ENCODE measurements at regions not wholly inside any gene's neighbourhood (a gene's known extent, or its start where the extent isn't known, plus 50 kb on each side); places are given as distances from the start of the nearest gene placed in this dataset.
"Not testable (repeated sequence)": the region's sequence is repeated elsewhere in the genome, so short reads cannot be mapped to it uniquely, and the experiment has no call there.

- Mint-ChIP-seq H3K4me1 (ENCODE audit: low read depth) (peaks cover 51% of the 10 kb centered on the region), H3K36me3 (ENCODE audit: low read depth) (peaks cover 34% of the 10 kb centered on the region), H3K27me3 (ENCODE audit: insufficient read depth) (no peaks in the 10 kb centered on the region), H3K27ac (peak overlapping the region; percentile 18), H3K9me3 (peaks cover 51% of the 10 kb centered on the region), H3K4me3 (peak overlapping the region; percentile 41)
- peak; percentile 34 for DNase-seq (ENCODE audit: low spot score)
- intact Hi-C loops (cut with micrococcal nuclease): loop anchor here (1.0 to 2.0 kb wide), 3 partner anchors 21 to 93 kb away; no protein-coding TSS in a partner anchor
Measured at GRCh38 chr6:144675231-144675861, 390.2 kb downstream of the UTRN start.

- H3K27ac Mint-ChIP-seq: not testable (repeated sequence)
Measured at GRCh38 chr6:144676310-144676709, 391.2 kb downstream of the UTRN start.

GRCh38 chr6:144677263-144677662, 392.1 kb downstream of the UTRN start:
- peaks cover 35% of the 10 kb centered on the region for H3K36me3 Mint-ChIP-seq (ENCODE audit: low read depth)
- H3K4me3 Mint-ChIP-seq; DNase-seq (ENCODE audit: low spot score); H3K27ac Mint-ChIP-seq; intact Hi-C loops (cut with micrococcal nuclease); H3K27me3 Mint-ChIP-seq (ENCODE audit: insufficient read depth): not testable (repeated sequence)
- H3K9me3 Mint-ChIP-seq: peaks cover 33% of the 10 kb centered on the region
- peaks cover 32% of the 10 kb centered on the region for H3K4me1 Mint-ChIP-seq (ENCODE audit: low read depth)

More at GRCh38 chr6:144676310-144676709, 391.2 kb downstream of the UTRN start:
- H3K27me3 Mint-ChIP-seq (ENCODE audit: insufficient read depth); H3K4me3 Mint-ChIP-seq; intact Hi-C loops (cut with micrococcal nuclease); DNase-seq (ENCODE audit: low spot score): not testable (repeated sequence)
- Mint-ChIP-seq H3K4me1 (ENCODE audit: low read depth) (peaks cover 41% of the 10 kb centered on the region), H3K9me3 (peaks cover 42% of the 10 kb centered on the region), H3K36me3 (ENCODE audit: low read depth) (peaks cover 38% of the 10 kb centered on the region)

- Mint-ChIP-seq H3K36me3 (ENCODE audit: low read depth) (peaks cover 33% of the 10 kb centered on the region), H3K9me3 (peaks cover 20% of the 10 kb centered on the region), H3K27me3 (ENCODE audit: insufficient read depth) (no peaks in the 10 kb centered on the region), H3K27ac (no peak overlapping the region), H3K4me3 (no peak overlapping the region), H3K4me1 (ENCODE audit: low read depth) (peaks cover 17% of the 10 kb centered on the region)
- intact Hi-C loops (cut with micrococcal nuclease): no loop called here
- DNase-seq (ENCODE audit: low spot score): no peak
Measured at GRCh38 chr6:144678844-144679243, 393.7 kb downstream of the UTRN start.

GRCh38 chr6:144681334-144681733, 396.2 kb downstream of the UTRN start:
- peaks cover 38% of the 10 kb centered on the region for H3K36me3 Mint-ChIP-seq (ENCODE audit: low read depth)
- peaks cover 15% of the 10 kb centered on the region for H3K9me3 Mint-ChIP-seq

GRCh38 chr6:144683216-144684070, 398.3 kb downstream of the UTRN start:
- DNase-seq (ENCODE audit: low spot score): no peak
- Mint-ChIP-seq H3K4me1 (ENCODE audit: low read depth) (peaks cover 3% of the 10 kb centered on the region), H3K9me3 (peaks cover 27% of the 10 kb centered on the region), H3K27me3 (ENCODE audit: insufficient read depth) (no peaks in the 10 kb centered on the region), H3K27ac (peak overlapping the region; percentile 27), H3K36me3 (ENCODE audit: low read depth) (peaks cover 44% of the 10 kb centered on the region), H3K4me3 (no peak overlapping the region)
- intact Hi-C loops (cut with micrococcal nuclease): no loop called here

More at GRCh38 chr6:144681334-144681733, 396.2 kb downstream of the UTRN start:
- DNase-seq (ENCODE audit: low spot score): no peak
- no peak overlapping the region for H3K27ac Mint-ChIP-seq
- H3K4me1 Mint-ChIP-seq (ENCODE audit: low read depth): peaks cover 3% of the 10 kb centered on the region
- no peaks in the 10 kb centered on the region for H3K27me3 Mint-ChIP-seq (ENCODE audit: insufficient read depth)
- intact Hi-C loops (cut with micrococcal nuclease): no loop called here
- no peak overlapping the region for H3K4me3 Mint-ChIP-seq

- Mint-ChIP-seq H3K27ac (no peak overlapping the region), H3K36me3 (ENCODE audit: low read depth) (peaks cover 37% of the 10 kb centered on the region), H3K9me3 (peaks cover 35% of the 10 kb centered on the region), H3K4me3 (no peak overlapping the region), H3K4me1 (ENCODE audit: low read depth) (no peaks in the 10 kb centered on the region), H3K27me3 (ENCODE audit: insufficient read depth) (no peaks in the 10 kb centered on the region)
- intact Hi-C loops (cut with micrococcal nuclease): loop anchor here (5.0 kb wide), 1 partner anchor 39 kb away; no protein-coding TSS in a partner anchor
- no peak for DNase-seq (ENCODE audit: low spot score)
Measured at GRCh38 chr6:144688713-144689112, 403.6 kb downstream of the UTRN start.

GRCh38 chr6:144689503-144690040, 404.4 kb downstream of the UTRN start:
- no peak overlapping the region for H3K4me3 Mint-ChIP-seq
- intact Hi-C loops (cut with micrococcal nuclease): loop anchor here (5.0 kb wide), 1 partner anchor 38 kb away; no protein-coding TSS in a partner anchor
- H3K4me1 Mint-ChIP-seq (ENCODE audit: low read depth): no peaks in the 10 kb centered on the region
- H3K9me3 Mint-ChIP-seq: peaks cover 35% of the 10 kb centered on the region
- no peak overlapping the region for H3K27ac Mint-ChIP-seq
- H3K27me3 Mint-ChIP-seq (ENCODE audit: insufficient read depth): no peaks in the 10 kb centered on the region
- DNase-seq (ENCODE audit: low spot score): no peak
- H3K36me3 Mint-ChIP-seq (ENCODE audit: low read depth): peaks cover 34% of the 10 kb centered on the region

GRCh38 chr6:144690133-144690532, 405.0 kb downstream of the UTRN start:
- H3K27me3 Mint-ChIP-seq (ENCODE audit: insufficient read depth): no peaks in the 10 kb centered on the region
- DNase-seq (ENCODE audit: low spot score): no peak
- H3K4me1 Mint-ChIP-seq (ENCODE audit: low read depth): no peaks in the 10 kb centered on the region
- no peak overlapping the region for H3K4me3 Mint-ChIP-seq
- intact Hi-C loops (cut with micrococcal nuclease): no loop called here
- H3K9me3 Mint-ChIP-seq: peaks cover 32% of the 10 kb centered on the region
- H3K36me3 Mint-ChIP-seq (ENCODE audit: low read depth): peaks cover 31% of the 10 kb centered on the region
- H3K27ac Mint-ChIP-seq: no peak overlapping the region

- H3K4me3 Mint-ChIP-seq: no peak overlapping the region
- intact Hi-C loops (cut with micrococcal nuclease): no loop called here
- no peak for DNase-seq (ENCODE audit: low spot score)
Measured at GRCh38 chr6:144690666-144691065, 405.5 kb downstream of the UTRN start.

GRCh38 chr6:144692050-144692449, 406.9 kb downstream of the UTRN start:
- H3K4me1 Mint-ChIP-seq (ENCODE audit: low read depth); H3K27ac Mint-ChIP-seq; DNase-seq (ENCODE audit: low spot score); H3K4me3 Mint-ChIP-seq; intact Hi-C loops (cut with micrococcal nuclease); H3K27me3 Mint-ChIP-seq (ENCODE audit: insufficient read depth): not testable (repeated sequence)
- H3K9me3 Mint-ChIP-seq: peaks cover 17% of the 10 kb centered on the region
- H3K36me3 Mint-ChIP-seq (ENCODE audit: low read depth): peaks cover 16% of the 10 kb centered on the region

More at GRCh38 chr6:144690666-144691065, 405.5 kb downstream of the UTRN start:
- H3K27me3 Mint-ChIP-seq (ENCODE audit: insufficient read depth): no peaks in the 10 kb centered on the region
- no peaks in the 10 kb centered on the region for H3K4me1 Mint-ChIP-seq (ENCODE audit: low read depth)
- H3K36me3 Mint-ChIP-seq (ENCODE audit: low read depth): peaks cover 25% of the 10 kb centered on the region
- H3K27ac Mint-ChIP-seq: no peak overlapping the region
- H3K9me3 Mint-ChIP-seq: peaks cover 27% of the 10 kb centered on the region

GRCh38 chr6:144695858-144696533, 410.9 kb downstream of the UTRN start:
- Mint-ChIP-seq H3K27me3 (ENCODE audit: insufficient read depth) (no peaks in the 10 kb centered on the region), H3K36me3 (ENCODE audit: low read depth) (peaks cover 14% of the 10 kb centered on the region), H3K4me1 (ENCODE audit: low read depth) (peaks cover 9% of the 10 kb centered on the region), H3K27ac (no peak overlapping the region), H3K9me3 (peaks cover 9% of the 10 kb centered on the region), H3K4me3 (no peak overlapping the region)
- DNase-seq (ENCODE audit: low spot score): no peak
- intact Hi-C loops (cut with micrococcal nuclease): loop anchor here (2.0 kb wide), 1 partner anchor 21 kb away; no protein-coding TSS in a partner anchor

Data from activated T-helper 1 cell treated with anti-CD3 and anti-CD28 coated beads, Interleukin-12 subunit alpha, Interleukin-12 subunit beta, Interleukin-2, Interleukin-4 antibody, amounts not matched to agents 30 ng/mL and 10 ng/mL and 1 ng/mL, durations not matched to agents 14 hours and 24 hours and 36 hours (primary cell).